Vagina (tissue), 2 donors: ENCODE measurements at regions not wholly inside any gene's neighbourhood (a gene's known extent, or its start where the extent isn't known, plus 50 kb on each side); places are given as distances from the start of the nearest gene placed in this dataset.
A peak's percentile ranks its signal among the peaks of the same experiment; 100 is the strongest.
"Not testable (repeated sequence)": the region's sequence is repeated elsewhere in the genome, so short reads cannot be mapped to it uniquely, and the experiment has no call there.

ENCODE experiments used
- DNase-seq, 2 donors: peaks; one replicate each; pipeline ENCODE4 v3.0.0-alpha.2; 2017; ENCODE audit errors: extremely low spot score in 2 of 2
- H3K27ac ChIP-seq: fragments of 200-600 bp; sonication (generic); one replicate; pipeline ENCODE4 v1.5.1; 2019
- H3K27me3 ChIP-seq: fragments of 200-600 bp; sonication (generic); one replicate; pipeline ENCODE4 v1.5.1; 2019
- H3K36me3 ChIP-seq, 2 donors: fragments of 200-600 bp; sonication (generic); one replicate each; pipeline ENCODE4 v1.5.1; 2017 to 2019
- H3K4me1 ChIP-seq: fragments of 200-600 bp; sonication (generic); one replicate; pipeline ENCODE4 v1.5.1; 2019
- H3K4me3 ChIP-seq, 2 donors: fragments of 200-600 bp; sonication (generic); 1 replicate in 1 of 2; 2 replicates in 1 of 2; pipeline ENCODE4 v1.5.1; 2016 to 2019
- H3K9me3 ChIP-seq: fragments of 200-600 bp; sonication (generic); one replicate; pipeline ENCODE4 v1.5.1; 2019
- POLR2A ChIP-seq, 2 donors: fragments of 450-650 bp; IDR thresholded peaks; one replicate each; pipeline ENCODE4 v1.6.1; 2017; ENCODE audit warnings: antibody characterized with exemption in 2 of 2, mild to moderate bottlenecking in 2 of 2, moderate library complexity in 2 of 2
- POLR2AphosphoS5 ChIP-seq, 2 donors: sonication (generic); formaldehyde crosslinking; IDR thresholded peaks; one replicate each; pipeline ENCODE4 v1.9.0; 2017; ENCODE audit warnings: antibody characterized with exemption in 2 of 2, mild to moderate bottlenecking in 2 of 2, low read depth in 1 of 2; ENCODE audit not compliant: insufficient read depth in 1 of 2
- intact Hi-C: fragments of 100-400 bp; cut with DNase I; formaldehyde crosslinking; loops from one replicate; pipeline ENCODE4 v1.15.1; 2023
- TF ChIP-seq, protein P1 (sequence below), 3 experiments: fragments of 450-650 bp in 2 of 3; fragments of 200-600 bp in 1 of 3; sonication (generic) in 1 of 3; IDR thresholded peaks; one replicate each; pipeline ENCODE4 v1.5.1; 2017 to 2019; ENCODE audit warnings: antibody characterized with exemption in 3 of 3, mild to moderate bottlenecking in 2 of 3, moderate library complexity in 2 of 3

GRCh38 chr15:21267671-21268395 is 172.5 kb downstream of the POTEB3 start:
- intact Hi-C loops: no loop called here
- no peak for DNase-seq
- Histone ChIP-seq H3K9me3 (no peaks in the 10 kb centered on the region), H3K4me3 (no peak overlapping the region), H3K4me1 (no peaks in the 10 kb centered on the region), H3K27ac (no peak overlapping the region), H3K27me3 (no peaks in the 10 kb centered on the region), H3K36me3 (no peaks in the 10 kb centered on the region)
- TF ChIP-seq POLR2AphosphoS5 (IDR thresholded peaks at IDR 0.05; ENCODE audit: insufficient read depth in 1 of 2, low read depth in 1 of 2) (no peak), POLR2A (IDR thresholded peaks at IDR 0.05) (no peak)
- TF ChIP-seq, protein P1, sequence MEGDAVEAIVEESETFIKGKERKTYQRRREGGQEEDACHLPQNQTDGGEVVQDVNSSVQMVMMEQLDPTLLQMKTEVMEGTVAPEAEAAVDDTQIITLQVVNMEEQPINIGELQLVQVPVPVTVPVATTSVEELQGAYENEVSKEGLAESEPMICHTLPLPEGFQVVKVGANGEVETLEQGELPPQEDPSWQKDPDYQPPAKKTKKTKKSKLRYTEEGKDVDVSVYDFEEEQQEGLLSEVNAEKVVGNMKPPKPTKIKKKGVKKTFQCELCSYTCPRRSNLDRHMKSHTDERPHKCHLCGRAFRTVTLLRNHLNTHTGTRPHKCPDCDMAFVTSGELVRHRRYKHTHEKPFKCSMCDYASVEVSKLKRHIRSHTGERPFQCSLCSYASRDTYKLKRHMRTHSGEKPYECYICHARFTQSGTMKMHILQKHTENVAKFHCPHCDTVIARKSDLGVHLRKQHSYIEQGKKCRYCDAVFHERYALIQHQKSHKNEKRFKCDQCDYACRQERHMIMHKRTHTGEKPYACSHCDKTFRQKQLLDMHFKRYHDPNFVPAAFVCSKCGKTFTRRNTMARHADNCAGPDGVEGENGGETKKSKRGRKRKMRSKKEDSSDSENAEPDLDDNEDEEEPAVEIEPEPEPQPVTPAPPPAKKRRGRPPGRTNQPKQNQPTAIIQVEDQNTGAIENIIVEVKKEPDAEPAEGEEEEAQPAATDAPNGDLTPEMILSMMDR (IDR thresholded peaks at IDR 0.05): no peak

- no peak overlapping the region for H3K27ac ChIP-seq
- H3K4me1 ChIP-seq: no peaks in the 10 kb centered on the region
- intact Hi-C loops: no loop called here
- H3K4me3 ChIP-seq: no peak overlapping the region
- no peaks in the 10 kb centered on the region for H3K9me3 ChIP-seq
- no peaks in the 10 kb centered on the region for H3K27me3 ChIP-seq
- TF ChIP-seq POLR2A (IDR thresholded peaks at IDR 0.05) (no peak), POLR2AphosphoS5 (IDR thresholded peaks at IDR 0.05; ENCODE audit: insufficient read depth in 1 of 2, low read depth in 1 of 2) (no peak)
- TF ChIP-seq, protein P1 (IDR thresholded peaks at IDR 0.05): no peak
- no peaks in the 10 kb centered on the region for H3K36me3 ChIP-seq
- no peak for DNase-seq
Observed at GRCh38 chr15:21267226-21267625, 173.1 kb downstream of the POTEB3 start.

DNA sequence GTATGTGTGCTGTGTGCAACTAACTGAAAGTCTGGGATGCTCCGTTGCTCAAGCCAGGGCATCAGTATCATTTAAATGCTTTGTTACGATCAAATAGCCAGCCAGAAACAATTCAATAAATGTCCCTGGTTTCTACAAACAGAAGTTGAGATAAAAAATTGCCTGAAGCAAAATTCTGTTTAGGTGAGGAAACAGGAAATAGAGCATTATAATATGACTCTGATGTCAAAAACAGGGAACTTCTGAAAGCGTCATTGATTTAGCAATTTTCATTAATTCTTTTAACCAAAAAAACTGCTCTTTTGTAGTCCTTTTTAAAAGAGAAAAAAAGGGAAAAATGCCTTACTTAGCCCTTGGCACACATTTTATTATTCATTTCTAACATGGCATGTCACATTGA is 174.7 kb downstream of the POTEB3 start:
- H3K4me3 ChIP-seq, H3K27me3 ChIP-seq, H3K4me1 ChIP-seq, H3K36me3 ChIP-seq, intact Hi-C loops, DNase-seq, H3K27ac ChIP-seq, H3K9me3 ChIP-seq: not testable (repeated sequence)

DNA sequence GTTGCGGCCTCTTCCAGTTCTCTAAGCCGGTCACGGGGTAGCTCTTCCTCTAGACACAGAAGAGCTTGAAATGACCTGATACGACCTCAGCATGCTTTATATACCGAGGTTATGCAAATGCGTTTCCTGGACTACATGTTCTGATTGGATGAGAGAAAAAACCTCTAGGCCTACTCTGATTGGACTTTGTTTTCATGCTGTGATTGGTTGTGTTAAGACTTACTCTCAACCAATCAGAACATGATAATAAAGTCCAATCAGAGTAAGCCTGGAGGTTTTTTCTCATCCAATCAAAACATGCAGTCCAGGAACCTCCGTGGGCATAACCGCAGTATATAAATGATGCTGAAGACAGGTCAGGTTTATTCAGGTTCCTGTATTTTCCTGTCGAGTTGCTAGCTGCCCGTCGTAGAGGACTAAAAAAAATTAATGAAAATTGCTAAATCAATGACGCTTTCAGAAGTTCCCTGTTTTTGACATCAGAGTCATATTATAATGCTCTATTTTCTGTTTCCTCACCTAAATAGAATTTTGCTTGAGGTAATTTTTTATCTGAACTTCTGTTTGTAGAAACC is 177.4 kb downstream of the POTEB3 start:
- Histone ChIP-seq H3K36me3 (no peaks in the 10 kb centered on the region), H3K4me3 (no peak overlapping the region), H3K27ac (no peak overlapping the region), H3K27me3 (no peaks in the 10 kb centered on the region), H3K4me1 (no peaks in the 10 kb centered on the region), H3K9me3 (no peaks in the 10 kb centered on the region)
- TF ChIP-seq, protein P1 (IDR thresholded peaks at IDR 0.05): no peak
- TF ChIP-seq POLR2A (IDR thresholded peaks at IDR 0.05) (no peak), POLR2AphosphoS5 (IDR thresholded peaks at IDR 0.05; ENCODE audit: insufficient read depth in 1 of 2, low read depth in 1 of 2) (no peak)
- intact Hi-C loops: no loop called here
- DNase-seq: no peak

- Histone ChIP-seq H3K27ac (no peak overlapping the region), H3K9me3 (no peaks in the 10 kb centered on the region), H3K36me3 (no peaks in the 10 kb centered on the region), H3K4me3 (no peak overlapping the region), H3K4me1 (no peaks in the 10 kb centered on the region), H3K27me3 (no peaks in the 10 kb centered on the region)
- intact Hi-C loops: no loop called here
- peak in 1 of 2 donors; percentile 99 for DNase-seq
- TF ChIP-seq POLR2A (IDR thresholded peaks at IDR 0.05) (no peak), POLR2AphosphoS5 (IDR thresholded peaks at IDR 0.05; ENCODE audit: insufficient read depth in 1 of 2, low read depth in 1 of 2) (no peak)
- TF ChIP-seq, protein P1 (IDR thresholded peaks at IDR 0.05): no peak
Observed at GRCh38 chr15:21261965-21262850, 178.1 kb downstream of the POTEB3 start.
